ENCODE measurements at regions not wholly inside any gene's neighbourhood (a gene's known extent, or its start where the extent isn't known, plus 50 kb on each side); places are given as distances from the start of the nearest gene placed in this dataset.

GRCh38 chr4:181503687-181504390 is 739.4 kb upstream of the TENM3 start:
- DNase-seq (ENCODE audit: low spot score), result no peak

GRCh38 chr4:181504924-181505323 is 738.3 kb upstream of the TENM3 start:
- no peak for DNase-seq (ENCODE audit: low spot score)

GRCh38 chr4:181507180-181507835 is 735.9 kb upstream of the TENM3 start:
- DNase-seq (ENCODE audit: low spot score), result no peak

- no peak for DNase-seq (ENCODE audit: low spot score)
These were observed 735.3 kb upstream of the TENM3 start for GRCh38 chr4:181507938-181508337.

- DNase-seq (ENCODE audit: low spot score), result no peak
These were observed 734.6 kb upstream of the TENM3 start for GRCh38 chr4:181508601-181509000.

DNA sequence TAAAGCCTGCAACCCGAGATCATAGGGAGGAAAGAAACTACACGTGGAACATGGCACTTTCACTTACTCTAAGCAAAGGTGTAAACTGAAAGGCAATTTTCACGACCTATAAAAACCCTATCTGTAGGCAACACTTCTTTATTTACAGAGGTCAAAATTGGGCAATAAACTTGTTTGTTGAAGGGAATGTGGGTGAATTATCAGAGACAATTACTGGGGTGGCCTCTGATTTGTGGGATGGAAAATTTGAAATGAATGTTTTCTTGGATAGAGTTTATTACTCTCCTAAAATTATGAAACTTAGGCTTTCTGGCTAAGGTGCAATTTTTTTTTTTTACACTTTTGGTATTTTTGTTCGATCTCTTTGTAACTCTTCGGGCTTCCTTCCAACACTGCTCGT is 734.1 kb upstream of the TENM3 start:
- DNase-seq (ENCODE audit: low spot score), result no peak

- no peak for DNase-seq (ENCODE audit: low spot score)
These were observed 725.7 kb upstream of the TENM3 start for GRCh38 chr4:181517491-181517890.

DNA sequence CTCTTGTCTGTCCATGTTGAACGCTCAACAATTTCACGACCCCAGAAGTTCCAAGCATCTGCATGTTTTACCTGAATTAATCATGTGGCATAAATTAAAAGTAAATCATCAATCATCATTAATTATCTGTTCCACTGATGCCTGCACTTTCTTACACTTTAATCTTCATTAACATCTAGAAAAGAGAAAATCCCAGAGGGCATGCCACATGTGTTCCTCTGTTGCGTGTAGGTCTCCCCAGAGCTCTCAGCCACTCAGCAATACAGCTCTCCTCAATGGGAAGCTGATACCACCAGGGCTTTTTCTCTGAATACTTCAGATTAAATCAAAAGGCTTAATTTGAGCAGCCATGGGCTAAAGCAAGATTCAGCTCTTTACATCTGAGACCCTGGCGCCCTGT is 722.4 kb upstream of the TENM3 start:
- DNase-seq (ENCODE audit: low spot score), result no peak

DNA sequence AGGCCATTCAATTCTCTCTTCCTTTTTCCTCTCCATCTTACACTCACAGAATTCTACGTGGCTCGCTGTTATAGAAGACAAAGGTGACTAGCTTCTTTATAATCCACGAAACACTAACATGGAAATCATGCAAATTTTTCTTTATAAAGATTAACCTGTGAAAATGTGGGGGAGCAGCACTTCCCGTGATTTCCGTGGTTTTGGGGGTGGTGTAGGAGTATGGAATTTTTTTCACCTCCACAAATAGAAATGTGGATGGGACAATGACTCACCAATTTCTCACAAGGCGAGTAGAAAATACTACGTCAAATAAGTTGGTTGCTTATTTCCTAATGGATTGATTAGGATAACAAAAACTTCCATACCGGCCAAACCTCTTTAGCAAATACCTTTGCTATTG is 719.2 kb upstream of the TENM3 start:
- DNase-seq (ENCODE audit: low spot score), result no peak

GRCh38 chr4:181524499-181524898 is 718.7 kb upstream of the TENM3 start:
- no peak for DNase-seq (ENCODE audit: low spot score)

GRCh38 chr4:181525634-181526033 is 717.6 kb upstream of the TENM3 start:
- no peak for DNase-seq (ENCODE audit: low spot score)

- peak; percentile 19 for DNase-seq (ENCODE audit: low spot score)
These were observed 714.5 kb upstream of the TENM3 start for GRCh38 chr4:181528570-181529184.

DNA sequence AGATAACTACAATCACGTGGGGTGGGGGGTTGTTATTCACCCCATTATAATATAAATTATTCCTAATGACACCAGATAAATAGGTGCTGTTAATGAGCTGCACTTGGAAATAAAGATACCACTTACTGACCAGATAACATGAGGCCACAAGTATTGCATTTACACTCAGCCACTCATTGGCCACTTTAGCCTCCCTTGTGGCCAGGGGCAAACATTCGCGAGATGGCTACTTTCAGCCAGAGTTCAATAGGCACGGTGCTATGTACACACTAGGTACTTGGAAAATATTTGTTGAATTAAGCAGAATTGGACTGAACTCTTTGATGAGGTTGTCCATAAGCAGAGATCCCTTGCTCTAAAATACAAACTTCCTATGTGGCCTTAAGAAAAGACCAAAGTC is 713.7 kb upstream of the TENM3 start:
- no peak for DNase-seq (ENCODE audit: low spot score)

DNA sequence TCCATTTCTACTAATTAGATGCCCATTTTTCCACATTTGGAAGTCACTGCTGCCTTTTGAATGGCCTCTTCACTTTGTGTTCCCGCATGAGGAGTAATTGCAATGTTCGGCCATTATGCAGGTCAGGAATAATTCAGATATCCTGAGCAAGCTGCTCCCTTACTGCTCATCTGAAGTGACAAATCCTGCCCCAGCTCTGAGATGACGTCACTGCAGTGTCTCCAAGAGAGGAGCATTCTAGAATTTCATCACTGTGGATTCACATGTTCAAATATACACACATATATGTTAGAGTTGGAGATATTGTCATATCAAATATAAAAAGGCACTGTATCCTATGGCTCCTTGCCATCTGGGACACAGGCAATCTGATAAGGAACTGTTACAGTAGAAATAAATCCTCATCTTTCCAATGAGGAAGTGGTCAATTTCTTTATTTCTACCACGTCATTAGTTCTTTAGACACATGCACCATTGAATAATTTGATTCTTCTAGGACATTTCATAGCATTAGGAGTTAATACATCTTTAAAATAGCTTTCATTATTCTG is 706.9 kb upstream of the TENM3 start:
- no peak for DNase-seq (ENCODE audit: low spot score)

- no peak for DNase-seq (ENCODE audit: low spot score)
These were observed 706.3 kb upstream of the TENM3 start for GRCh38 chr4:181536811-181537434.

- DNase-seq (ENCODE audit: low spot score), result no peak
These were observed 704.8 kb upstream of the TENM3 start for GRCh38 chr4:181538431-181538830.

- no peak for DNase-seq (ENCODE audit: low spot score)
These were observed 701.8 kb upstream of the TENM3 start for GRCh38 chr4:181541396-181541795.

DNA sequence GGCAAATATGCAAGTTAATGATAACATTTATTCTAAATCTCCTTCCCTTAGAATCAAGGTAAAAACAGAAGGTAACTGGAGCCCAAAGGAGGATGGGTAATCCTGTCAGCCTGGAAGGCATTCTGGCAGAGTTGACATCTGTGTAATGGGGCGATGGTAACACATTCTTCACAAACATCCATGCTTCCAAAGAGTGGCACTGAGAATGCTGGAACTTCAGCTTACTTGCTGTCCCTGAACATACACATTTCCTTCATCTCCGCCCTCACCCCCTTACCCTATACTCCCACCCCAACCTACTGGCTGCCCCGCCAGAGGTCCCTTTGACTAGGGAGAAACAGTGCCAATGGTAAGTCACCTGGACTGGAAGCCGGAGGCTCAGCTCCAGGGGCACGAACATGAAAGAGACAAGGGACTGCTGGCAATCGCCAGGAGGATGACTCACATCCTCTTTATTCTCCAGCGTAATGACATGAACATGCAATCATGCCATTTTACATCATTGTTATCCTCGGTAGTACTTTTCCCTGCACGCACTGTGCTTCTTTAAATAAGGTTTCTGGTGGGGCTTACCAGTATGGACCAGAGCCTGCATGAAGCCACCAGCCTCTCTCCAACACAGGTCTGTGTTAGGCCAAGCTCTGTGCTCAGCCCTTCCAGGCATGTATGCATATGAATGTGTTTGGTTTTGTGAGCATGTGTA is 694.2 kb upstream of the TENM3 start:
- DNase-seq (ENCODE audit: low spot score), result no peak

- DNase-seq (ENCODE audit: low spot score), result no peak
These were observed 693.5 kb upstream of the TENM3 start for GRCh38 chr4:181549576-181550188.

DNA sequence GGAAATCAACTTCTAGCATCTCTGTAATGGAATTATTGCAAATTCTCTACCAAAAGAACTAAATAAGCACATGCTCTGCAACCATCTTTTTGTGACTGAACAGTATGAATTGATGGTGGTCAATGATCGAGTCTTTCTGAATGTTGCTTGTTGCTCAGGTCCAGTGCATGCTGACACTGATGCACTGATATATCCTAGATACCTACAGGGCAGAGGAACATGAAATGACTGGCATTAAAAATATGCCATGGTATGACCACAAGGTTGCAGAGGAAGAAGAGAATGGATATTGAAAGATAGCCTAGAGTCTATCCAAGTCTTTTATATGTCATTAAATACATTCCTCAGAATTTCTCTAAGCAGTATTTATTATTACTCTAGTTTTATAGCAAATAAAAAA is 692.8 kb upstream of the TENM3 start:
- no peak for DNase-seq (ENCODE audit: low spot score)

DNA sequence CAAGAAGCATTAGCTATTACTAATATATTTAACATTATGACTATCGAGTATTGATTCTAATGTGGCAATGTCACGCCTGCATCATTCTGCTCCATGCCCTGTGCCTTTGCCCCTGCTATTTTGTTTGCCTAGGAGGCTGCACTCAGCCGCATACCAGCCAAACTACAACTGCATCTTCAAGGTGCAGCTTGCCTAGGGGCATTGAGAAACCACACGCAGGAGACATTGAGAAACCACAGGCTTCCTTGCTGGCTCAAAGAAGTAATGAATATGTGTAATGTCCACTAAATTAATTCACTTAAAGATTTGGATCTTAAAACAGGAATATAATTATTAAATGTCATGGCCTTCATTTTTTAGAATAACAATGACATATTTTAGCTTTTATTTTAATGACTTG is 683.6 kb upstream of the TENM3 start:
- DNase-seq (ENCODE audit: low spot score), result no peak

GRCh38 chr4:181562399-181562798 is 680.8 kb upstream of the TENM3 start:
- no peak for DNase-seq (ENCODE audit: low spot score)
